ENCODE measurements at regions not wholly inside any gene's neighbourhood (a gene's known extent, or its start where the extent isn't known, plus 50 kb on each side); places are given as distances from the start of the nearest gene placed in this dataset.

DNA sequence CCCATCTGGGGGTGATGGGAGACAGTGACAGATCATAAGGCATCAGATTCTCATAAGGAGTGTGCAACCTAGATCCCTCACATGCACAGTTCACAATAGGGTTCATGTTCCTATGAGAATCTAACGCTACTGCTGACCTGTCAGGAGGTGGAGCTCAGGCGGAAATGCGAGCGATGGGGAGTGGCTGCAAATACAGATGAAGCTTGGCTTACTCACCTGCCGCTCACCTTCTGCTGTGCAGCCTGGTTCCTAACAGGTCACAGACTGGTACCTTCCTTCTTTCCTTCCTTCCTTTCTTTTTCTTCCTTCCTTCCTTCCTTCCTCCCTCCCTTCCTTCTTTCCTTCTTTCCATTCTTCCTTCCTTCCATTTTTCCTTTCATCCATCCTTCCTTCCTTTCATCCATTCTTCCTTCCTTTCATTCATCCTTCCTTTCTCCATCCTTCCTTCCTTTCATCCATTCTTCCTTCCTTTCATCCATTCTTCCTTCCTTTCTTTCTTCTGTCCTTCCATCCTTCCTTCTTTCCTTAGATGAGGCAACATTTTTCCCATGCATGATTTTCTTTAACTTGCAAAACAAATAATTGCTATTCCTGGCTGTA, 370.0 kb upstream of the AUTS2 start:
- no peak for TF ChIP-seq CTCF (IDR thresholded peaks at IDR 0.05; ENCODE audit: low read length, missing control alignments)
- DNase-seq (ENCODE audit: low read depth), result no peak
- no peak overlapping the region for H3K4me3 ChIP-seq (replicated peaks; ENCODE audit: low read depth, low read length)

DNA sequence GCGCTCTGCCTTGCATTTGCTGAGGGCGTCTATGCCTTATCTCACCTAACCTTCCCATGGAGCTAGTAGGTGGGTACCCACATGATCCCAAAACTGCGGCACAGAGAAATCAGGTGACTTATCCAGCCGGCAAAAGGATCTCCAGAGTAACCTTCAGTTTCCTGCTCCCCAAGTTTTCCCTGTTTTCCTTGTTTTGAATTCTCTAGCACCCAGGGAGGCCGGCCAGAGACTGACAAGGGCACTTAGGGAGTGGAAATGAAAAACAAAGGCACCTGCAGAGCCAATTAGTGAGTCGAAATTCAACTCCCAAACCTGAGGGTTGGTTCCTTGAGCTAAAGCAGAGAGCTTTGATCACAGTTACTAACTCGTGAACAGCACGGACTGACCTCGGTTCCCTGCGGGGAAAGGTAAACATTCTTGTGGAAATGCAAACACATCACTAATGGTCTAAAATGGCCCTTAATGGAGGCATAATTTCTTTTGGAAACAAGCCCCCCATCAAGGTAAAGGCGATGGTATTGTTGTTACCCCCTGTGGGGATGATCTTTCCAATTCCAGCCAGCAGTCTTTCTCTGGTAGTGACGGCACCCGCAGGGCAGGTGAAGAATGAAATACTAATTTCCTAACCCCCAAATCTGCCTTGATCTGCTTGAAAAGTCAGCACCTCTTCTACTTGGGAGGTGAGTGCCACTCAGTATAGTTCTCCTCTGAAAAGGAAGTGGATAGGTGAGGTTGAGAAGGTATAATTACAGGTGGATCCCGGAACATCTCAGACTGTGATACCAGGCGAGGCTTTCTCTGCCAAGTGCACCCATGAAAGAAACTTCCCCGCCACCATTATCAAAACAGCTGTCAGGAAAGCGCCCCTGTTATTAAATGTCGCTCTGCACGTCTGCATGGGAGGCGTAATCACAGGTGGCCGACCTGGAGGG, 365.6 kb upstream of the AUTS2 start:
- no peak for TF ChIP-seq CTCF (IDR thresholded peaks at IDR 0.05; ENCODE audit: low read length, missing control alignments)
- no peak for DNase-seq (ENCODE audit: low read depth)
- no peak overlapping the region for H3K4me3 ChIP-seq (replicated peaks; ENCODE audit: low read depth, low read length)

- DNase-seq (ENCODE audit: low read depth), result no peak
- TF ChIP-seq CTCF (IDR thresholded peaks at IDR 0.05; ENCODE audit: low read length, missing control alignments), result no peak
- no peak overlapping the region for H3K4me3 ChIP-seq (replicated peaks; ENCODE audit: low read depth, low read length)
Measured at GRCh38 chr7:69237541-69237940, 360.7 kb upstream of the AUTS2 start.

DNA sequence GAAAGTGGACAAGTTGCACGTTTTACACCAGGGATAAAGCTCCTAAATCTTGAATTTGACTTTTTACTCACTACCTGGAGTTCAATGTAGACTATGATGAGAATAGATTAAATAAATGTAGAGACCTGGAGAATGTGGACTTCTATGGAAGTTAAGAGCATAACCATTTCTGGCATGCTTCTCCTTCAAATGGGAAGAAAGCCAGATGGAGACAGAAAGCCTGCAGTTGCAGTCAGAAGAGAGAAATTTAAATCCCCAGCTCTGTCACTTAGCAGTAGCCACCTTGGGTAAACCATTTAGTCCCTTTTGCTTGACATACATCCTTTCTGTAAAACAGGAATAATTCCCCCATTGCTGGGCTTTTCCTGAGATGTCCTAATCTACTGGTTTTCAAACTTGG, 355.3 kb upstream of the AUTS2 start:
- no peak for DNase-seq (ENCODE audit: low read depth)
- no peak for TF ChIP-seq CTCF (IDR thresholded peaks at IDR 0.05; ENCODE audit: low read length, missing control alignments)
- H3K4me3 ChIP-seq (replicated peaks; ENCODE audit: low read depth, low read length), result no peak overlapping the region

DNA sequence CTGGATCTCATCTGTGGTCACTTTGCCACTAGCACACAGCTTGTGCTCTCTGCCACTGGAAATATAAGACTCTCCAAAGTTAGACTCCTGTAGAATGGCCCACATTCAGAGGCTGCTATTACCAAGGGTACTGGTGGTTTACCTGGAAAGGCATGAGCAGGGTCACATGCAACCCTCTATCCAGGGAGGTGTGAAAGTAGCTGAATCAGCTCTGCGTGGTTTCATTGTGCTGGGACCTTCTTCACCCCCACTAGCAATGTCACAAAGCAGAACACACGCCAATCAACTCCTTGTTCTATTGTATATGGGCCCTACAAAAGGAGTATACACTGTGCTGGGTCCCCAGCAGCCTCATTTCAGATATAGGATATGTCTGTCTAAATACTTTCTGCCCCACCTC, 353.6 kb upstream of the AUTS2 start:
- no peak for TF ChIP-seq CTCF (IDR thresholded peaks at IDR 0.05; ENCODE audit: low read length, missing control alignments)
- no peak overlapping the region for H3K4me3 ChIP-seq (replicated peaks; ENCODE audit: low read depth, low read length)
- no peak for DNase-seq (ENCODE audit: low read depth)

- no peak overlapping the region for H3K4me3 ChIP-seq (replicated peaks; ENCODE audit: low read depth, low read length)
- peak; percentile 7 for DNase-seq (ENCODE audit: low read depth)
- TF ChIP-seq CTCF (IDR thresholded peaks at IDR 0.05; ENCODE audit: low read length, missing control alignments), result no peak
Measured at GRCh38 chr7:69245646-69246045, 352.6 kb upstream of the AUTS2 start.
